Inflammatory macrophage treated with lipopolysaccharide for 4 hours (primary cell): ENCODE measurements at regions not wholly inside any gene's neighbourhood (a gene's known extent, or its start where the extent isn't known, plus 50 kb on each side); places are given as distances from the start of the nearest gene placed in this dataset.

Source experiments
- DNase-seq: peaks from one replicate; pipeline ENCODE4 v3.0.0-alpha.2; 2020

- no peak for DNase-seq
Observed at GRCh38 chr13:107139006-107139405, 571.1 kb upstream of the ARGLU1 start.

- no peak for DNase-seq
Observed at GRCh38 chr13:107138486-107138885, 570.5 kb upstream of the ARGLU1 start.

GRCh38 chr13:107133950-107134349 is 566.0 kb upstream of the ARGLU1 start:
- no peak for DNase-seq

- DNase-seq: no peak
Observed at GRCh38 chr13:107130566-107130965, 562.6 kb upstream of the ARGLU1 start.

GRCh38 chr13:107124730-107125129 is 556.8 kb upstream of the ARGLU1 start:
- DNase-seq: no peak

GRCh38 chr13:107124129-107124718 is 556.3 kb upstream of the ARGLU1 start:
- DNase-seq: peak; percentile 0

- no peak for DNase-seq
Observed at GRCh38 chr13:107121793-107122192, 553.9 kb upstream of the ARGLU1 start.

GRCh38 chr13:107119989-107120881 is 552.3 kb upstream of the ARGLU1 start:
- DNase-seq: no peak

- DNase-seq: no peak
Observed at GRCh38 chr13:107118506-107118905, 550.6 kb upstream of the ARGLU1 start.

GRCh38 chr13:107117327-107118012 is 549.5 kb upstream of the ARGLU1 start:
- no peak for DNase-seq

GRCh38 chr13:107113387-107113786 is 545.5 kb upstream of the ARGLU1 start:
- DNase-seq: no peak

GRCh38 chr13:107111248-107111647 is 543.3 kb upstream of the ARGLU1 start:
- no peak for DNase-seq

- no peak for DNase-seq
Observed at GRCh38 chr13:107104631-107105030, 536.7 kb upstream of the ARGLU1 start.

- DNase-seq: no peak
Observed at GRCh38 chr13:107102676-107103075, 534.7 kb upstream of the ARGLU1 start.

- no peak for DNase-seq
Observed at GRCh38 chr13:107099661-107100060, 531.7 kb upstream of the ARGLU1 start.

- DNase-seq: no peak
Observed at GRCh38 chr13:107097916-107098315, 530.0 kb upstream of the ARGLU1 start.

GRCh38 chr13:107095876-107096275 is 527.9 kb upstream of the ARGLU1 start:
- no peak for DNase-seq

GRCh38 chr13:107091861-107092260 is 523.9 kb upstream of the ARGLU1 start:
- DNase-seq: no peak

- DNase-seq: no peak
Observed at GRCh38 chr13:107091428-107091827, 523.5 kb upstream of the ARGLU1 start.

GRCh38 chr13:107088061-107088460 is 520.1 kb upstream of the ARGLU1 start:
- DNase-seq: no peak

GRCh38 chr13:107079423-107080049 is 511.6 kb upstream of the ARGLU1 start:
- no peak for DNase-seq

GRCh38 chr13:107078229-107078765 is 510.4 kb upstream of the ARGLU1 start:
- no peak for DNase-seq

- no peak for DNase-seq
Observed at GRCh38 chr13:107076801-107077200, 508.9 kb upstream of the ARGLU1 start.
